SK-N-MC (cell line): ENCODE measurements at regions not wholly inside any gene's neighbourhood (a gene's known extent, or its start where the extent isn't known, plus 50 kb on each side); places are given as distances from the start of the nearest gene placed in this dataset.

Source experiments
- DNase-seq: peaks from one replicate; pipeline ENCODE4 v3.0.0-alpha.2; 2011; ENCODE audit warnings: low read depth, low spot score
- H3K27ac ChIP-seq: fragments of 200-600 bp; sonication (generic); 2 replicates; pipeline ENCODE4 v1.5.1; 2016; ENCODE audit warnings: mixed run types
- H3K36me3 ChIP-seq: fragments of 200-600 bp; sonication (generic); 2 replicates; pipeline ENCODE4 v1.6.1; 2017; ENCODE audit warnings: antibody characterized with exemption, low read length, mixed read lengths; ENCODE audit not compliant: insufficient read depth
- H3K4me3 ChIP-seq: fragments of 200-600 bp; sonication (generic); 2 replicates; pipeline ENCODE4 v1.5.1; 2016
- H3K9ac ChIP-seq: fragments of 200-600 bp; sonication (generic); 2 replicates; pipeline ENCODE4 v1.8.0; 2017; ENCODE audit warnings: mixed run types, mixed read lengths; ENCODE audit not compliant: insufficient read length
- H3K9me3 ChIP-seq: fragments of 200-600 bp; sonication (generic); 2 replicates; pipeline ENCODE4 v1.6.1; 2017; ENCODE audit warnings: low read depth, mild to moderate bottlenecking, antibody characterized with exemption, low read length, moderate library complexity, mixed read lengths
- EZH2 ChIP-seq: fragments of 200-600 bp; sonication (generic); IDR thresholded peaks from one replicate; pipeline ENCODE4 v1.6.1; 2017; ENCODE audit warnings: antibody characterized with exemption
- FOXP2 ChIP-seq: optimal IDR thresholded peaks from 2 replicates; pipeline ENCODE3; 2011; ENCODE audit warnings: mild to moderate bottlenecking, moderate library complexity; ENCODE audit not compliant: insufficient read depth; ENCODE audit errors: extremely low read length, control extremely low read depth
- POLR2AphosphoS5 ChIP-seq: IDR thresholded peaks from 2 replicates; pipeline ENCODE4 v1.6.1; 2012; ENCODE audit warnings: mild to moderate bottlenecking, low read depth, low read length, borderline replicate concordance

DNA sequence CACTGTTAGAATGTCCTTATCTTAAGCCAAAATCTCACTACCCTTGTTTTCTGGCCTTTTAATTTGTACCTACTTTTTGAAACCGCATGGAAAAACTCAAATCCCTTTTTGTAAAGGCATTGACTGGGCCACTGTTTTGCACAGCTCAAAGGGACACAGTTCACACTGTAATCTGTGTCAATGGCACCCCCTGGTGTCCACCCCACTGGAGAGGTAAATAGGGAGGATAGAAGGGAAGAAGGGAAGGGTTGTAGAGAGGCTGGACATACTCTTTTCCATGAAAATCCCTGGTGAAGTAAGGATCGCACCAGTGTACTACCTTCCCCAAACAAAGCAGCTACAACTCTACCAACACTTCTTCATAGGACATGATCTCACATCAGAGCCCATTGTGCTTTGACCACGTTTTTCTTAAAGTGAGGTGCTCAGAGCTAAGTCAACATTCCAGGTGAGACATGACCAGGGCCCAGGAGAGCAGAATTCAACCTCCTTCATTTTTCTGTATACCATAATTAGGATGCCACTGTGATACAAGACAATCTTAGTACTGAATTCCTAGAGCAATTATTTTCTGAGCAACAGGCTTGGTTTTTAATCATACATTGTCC lies 92.4 kb upstream of the RMDN2 start:
- H3K9me3 ChIP-seq, result no peaks in the 10 kb centered on the region
- no peak overlapping the region for H3K4me3 ChIP-seq
- no peak overlapping the region for H3K27ac ChIP-seq
- DNase-seq, result peak; percentile 39
- no peak for TF ChIP-seq EZH2
- TF ChIP-seq POLR2AphosphoS5, result no peak
- no peak for TF ChIP-seq FOXP2
- H3K36me3 ChIP-seq, result no peaks in the 10 kb centered on the region
- no peak overlapping the region for H3K9ac ChIP-seq

DNA sequence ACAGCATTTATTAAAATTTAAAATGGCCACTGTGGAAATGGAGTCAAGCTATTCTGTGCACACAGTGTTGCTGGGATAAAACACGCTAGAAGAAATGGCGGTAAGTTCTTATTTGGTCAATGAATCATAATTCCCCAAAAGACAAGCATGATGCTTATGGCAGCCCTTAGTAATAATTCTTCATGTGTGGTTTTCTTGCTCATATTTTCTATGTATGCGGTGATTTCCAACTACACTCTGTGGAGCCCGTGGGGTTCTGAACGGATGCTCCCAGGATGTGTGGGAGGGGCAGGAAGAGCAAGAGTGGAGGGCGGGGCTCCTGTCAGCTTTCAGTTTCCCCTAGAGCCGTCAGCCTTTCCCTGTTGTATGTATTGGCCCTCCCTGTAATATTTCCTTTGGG lies 91.7 kb upstream of the RMDN2 start:
- TF ChIP-seq FOXP2 (no peak), EZH2 (no peak), POLR2AphosphoS5 (no peak)
- H3K9ac ChIP-seq, result no peak overlapping the region
- DNase-seq, result no peak
- no peaks in the 10 kb centered on the region for H3K9me3 ChIP-seq
- no peaks in the 10 kb centered on the region for H3K36me3 ChIP-seq
- H3K4me3 ChIP-seq, result no peak overlapping the region
- H3K27ac ChIP-seq, result no peak overlapping the region

DNA sequence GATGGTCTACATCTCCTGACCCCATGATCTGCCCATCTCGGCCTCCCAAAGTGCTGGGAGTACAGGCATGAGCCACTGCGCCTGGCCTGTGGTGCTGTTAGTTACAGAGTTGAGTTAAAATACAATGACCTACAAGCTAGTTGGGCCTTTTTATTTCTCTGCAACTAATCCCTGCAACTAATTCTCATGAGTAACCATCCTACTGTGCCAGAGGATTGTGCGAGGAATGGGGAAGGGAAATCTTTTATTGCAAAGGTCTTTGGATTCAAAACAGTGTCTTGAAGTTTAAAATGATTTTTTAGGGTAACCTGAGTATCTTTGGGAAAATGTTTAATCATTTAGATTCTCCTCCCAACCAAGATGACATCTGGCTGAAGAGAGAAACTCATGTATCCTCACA lies 88.8 kb upstream of the RMDN2 start:
- no peak for DNase-seq
- no peak overlapping the region for H3K9ac ChIP-seq
- H3K9me3 ChIP-seq, result no peaks in the 10 kb centered on the region
- H3K36me3 ChIP-seq, result no peaks in the 10 kb centered on the region
- no peak overlapping the region for H3K27ac ChIP-seq
- no peak overlapping the region for H3K4me3 ChIP-seq
- no peak for TF ChIP-seq EZH2
- no peak for TF ChIP-seq FOXP2
- no peak for TF ChIP-seq POLR2AphosphoS5

DNA sequence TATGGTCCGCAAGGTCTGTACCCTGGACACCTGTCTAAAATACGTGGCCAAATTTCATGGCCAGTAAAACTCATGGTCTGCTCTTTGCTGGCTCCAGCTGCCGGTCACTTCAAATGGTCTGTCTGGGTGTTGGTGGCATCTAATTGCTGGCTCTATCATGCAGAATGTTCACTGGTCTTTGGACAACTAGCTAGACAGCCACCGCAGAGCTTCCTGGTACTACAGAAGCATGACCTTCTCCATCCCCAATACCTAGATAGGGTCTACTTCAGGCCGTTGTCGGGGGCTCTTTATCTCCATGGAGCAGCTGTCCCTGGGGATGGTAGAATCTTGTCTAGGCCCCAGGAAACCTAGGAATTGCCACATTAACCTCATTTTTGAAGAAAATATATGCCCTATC lies 88.4 kb upstream of the RMDN2 start:
- Histone ChIP-seq H3K4me3 (no peak overlapping the region), H3K36me3 (no peaks in the 10 kb centered on the region), H3K9me3 (no peaks in the 10 kb centered on the region), H3K9ac (no peak overlapping the region), H3K27ac (no peak overlapping the region)
- no peak for DNase-seq
- TF ChIP-seq FOXP2 (no peak), POLR2AphosphoS5 (no peak), EZH2 (no peak)

DNA sequence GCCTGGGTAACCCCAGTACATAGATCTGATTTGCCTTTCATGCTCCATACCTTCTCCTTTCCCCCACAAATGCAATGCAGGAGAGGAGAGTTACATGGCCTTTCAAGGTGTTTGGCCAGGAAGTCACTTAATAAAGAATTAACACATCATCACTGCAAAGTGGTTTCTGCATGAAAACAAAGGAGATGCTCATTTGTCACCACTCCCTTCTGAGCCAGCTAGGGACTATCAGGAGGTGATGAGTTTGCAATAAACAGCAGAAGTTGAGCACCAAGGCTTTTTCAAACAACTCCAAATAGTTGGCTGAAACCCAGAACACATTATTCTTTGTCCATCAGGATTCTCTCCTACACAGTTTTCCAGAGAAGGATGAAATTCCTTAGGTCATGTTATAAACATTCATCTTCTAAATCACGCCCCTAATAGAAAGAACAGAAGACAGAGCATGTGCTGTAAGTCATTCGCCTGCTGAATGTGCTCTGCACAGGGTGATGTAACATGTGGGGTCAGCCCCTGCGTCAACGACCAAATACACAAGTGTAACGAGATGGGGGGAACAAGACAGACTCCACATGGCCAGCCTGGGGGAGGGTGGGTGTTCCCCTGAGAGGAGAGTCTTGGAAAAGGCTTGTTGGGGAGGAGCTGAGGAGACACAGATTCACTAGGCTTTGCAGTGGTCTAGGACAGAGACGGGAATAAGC lies 87.3 kb upstream of the RMDN2 start:
- DNase-seq, result no peak
- no peaks in the 10 kb centered on the region for H3K36me3 ChIP-seq
- no peak overlapping the region for H3K27ac ChIP-seq
- no peak overlapping the region for H3K9ac ChIP-seq
- no peak overlapping the region for H3K4me3 ChIP-seq
- no peaks in the 10 kb centered on the region for H3K9me3 ChIP-seq
- TF ChIP-seq FOXP2 (no peak), POLR2AphosphoS5 (no peak), EZH2 (no peak)

DNA sequence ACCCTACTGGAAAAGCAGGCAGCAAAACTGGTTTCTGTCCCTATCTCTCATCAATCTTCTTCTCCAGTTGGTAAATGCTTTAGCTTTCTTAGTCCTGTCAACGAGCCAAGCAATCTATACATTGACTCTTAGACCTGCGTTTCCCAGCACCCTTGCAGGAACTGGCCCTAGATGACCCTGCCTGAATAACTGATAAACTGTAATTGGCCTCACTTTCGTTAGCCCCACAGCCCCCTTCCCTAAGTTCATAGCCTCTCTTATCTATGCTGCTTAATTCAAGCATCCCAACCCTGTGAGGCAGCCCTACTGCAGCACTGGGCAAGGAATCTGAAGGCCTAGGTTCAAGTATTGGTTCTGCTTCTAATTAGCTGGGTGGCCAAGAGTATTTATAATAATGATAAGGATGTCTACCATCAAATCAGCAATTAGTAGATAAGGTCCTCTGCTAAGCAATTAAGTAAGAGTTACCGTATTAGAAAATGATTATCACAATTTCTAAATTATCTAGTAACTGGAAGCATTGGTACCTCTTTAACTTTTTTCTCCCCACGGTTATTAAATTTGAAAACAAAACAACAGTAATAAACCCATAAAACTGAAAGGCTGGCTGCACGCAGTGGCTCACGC lies 86.4 kb upstream of the RMDN2 start:
- DNase-seq, result no peak

DNA sequence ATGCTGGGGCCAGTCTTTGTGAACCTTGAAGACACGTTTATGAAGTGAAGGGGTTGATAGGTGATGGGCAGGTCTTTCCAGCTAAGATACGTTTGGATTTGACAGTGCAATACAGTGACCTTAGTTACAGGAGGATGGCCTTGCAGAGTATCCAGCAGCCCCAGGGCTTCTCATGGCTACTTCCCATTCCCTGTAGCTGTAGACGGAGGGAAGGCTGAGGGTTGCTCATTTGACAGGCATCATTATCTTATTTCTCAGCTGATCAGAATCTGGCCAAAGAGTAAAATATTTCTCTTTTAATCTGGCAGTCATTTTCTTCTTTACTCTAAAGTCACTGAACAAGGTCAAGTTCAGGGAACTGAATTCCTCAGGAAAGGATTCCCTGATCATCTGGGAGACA lies 85.1 kb upstream of the RMDN2 start:
- H3K27ac ChIP-seq, result no peak overlapping the region
- H3K9me3 ChIP-seq, result no peaks in the 10 kb centered on the region
- no peak overlapping the region for H3K9ac ChIP-seq
- no peak for DNase-seq
- no peaks in the 10 kb centered on the region for H3K36me3 ChIP-seq
- H3K4me3 ChIP-seq, result no peak overlapping the region
- TF ChIP-seq POLR2AphosphoS5 (no peak), FOXP2 (no peak), EZH2 (no peak)

More for the DNA sequence above, 86.4 kb upstream of the RMDN2 start:
- Histone ChIP-seq H3K9ac (no peak overlapping the region), H3K4me3 (no peak overlapping the region), H3K36me3 (no peaks in the 10 kb centered on the region), H3K27ac (no peak overlapping the region), H3K9me3 (no peaks in the 10 kb centered on the region)
- TF ChIP-seq EZH2 (no peak), POLR2AphosphoS5 (no peak), FOXP2 (no peak)

DNA sequence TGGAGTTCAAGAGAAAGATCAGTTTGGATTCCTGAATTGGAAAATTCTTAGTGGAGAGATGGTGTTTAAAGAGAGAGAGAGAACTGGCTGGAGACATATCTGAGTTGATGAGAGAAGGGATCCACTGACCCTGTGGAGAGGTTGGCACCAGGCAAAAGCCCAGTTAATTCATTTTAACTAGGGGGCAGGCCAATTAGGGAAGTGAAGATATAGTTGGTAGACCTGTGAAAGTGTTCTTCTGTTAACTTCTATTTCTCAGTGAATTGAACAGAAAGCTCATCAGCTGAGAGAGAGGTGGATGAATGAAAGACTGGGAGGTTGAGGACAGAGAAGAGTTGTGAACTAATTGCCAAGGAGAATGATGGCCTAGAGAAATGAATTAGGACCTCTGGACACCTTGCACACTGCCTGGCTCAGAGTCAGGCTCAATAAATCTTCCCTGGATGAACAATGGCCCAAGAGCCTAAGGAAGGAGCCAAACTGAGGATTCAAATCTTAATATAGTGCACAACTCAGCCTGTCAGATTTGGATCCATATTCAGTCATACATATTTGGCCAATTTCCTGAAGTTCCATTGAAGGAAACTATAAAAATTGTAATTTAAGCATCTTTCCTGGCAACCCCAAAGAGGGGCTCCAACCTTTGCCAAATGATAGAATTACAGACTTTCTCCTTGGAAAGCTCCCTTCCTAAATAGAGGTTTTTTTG lies 82.2 kb upstream of the RMDN2 start:
- DNase-seq, result no peak
- Histone ChIP-seq H3K9me3 (no peaks in the 10 kb centered on the region), H3K9ac (no peak overlapping the region), H3K27ac (no peak overlapping the region), H3K36me3 (no peaks in the 10 kb centered on the region), H3K4me3 (no peak overlapping the region)
- TF ChIP-seq FOXP2, result no peak
- TF ChIP-seq POLR2AphosphoS5, result no peak
